ENCODE measurements at regions not wholly inside any gene's neighbourhood (a gene's known extent, or its start where the extent isn't known, plus 50 kb on each side); places are given as distances from the start of the nearest gene placed in this dataset.

DNA sequence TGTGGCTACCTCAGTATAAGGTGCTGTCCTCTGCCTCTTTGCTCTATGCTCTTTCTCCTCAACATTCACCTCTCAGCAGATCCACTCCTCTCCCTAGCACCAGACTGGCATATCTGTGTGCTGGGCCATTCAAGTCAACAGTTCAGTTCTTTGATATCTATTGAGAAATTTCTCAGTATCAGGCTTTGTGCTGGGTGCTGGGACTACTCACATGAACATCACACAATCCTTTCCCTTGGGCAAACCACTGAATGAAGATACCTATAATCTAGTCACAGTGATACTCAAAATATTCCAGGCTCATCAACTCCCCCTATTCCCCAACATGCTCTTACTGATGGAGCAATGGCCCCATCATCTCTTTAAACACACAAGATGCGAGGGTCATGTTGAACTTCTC is 120.8 kb downstream of the RPL22L1 start:
- DNase-seq = no peak
- WGBS, 2 donors = 87 to 91% methylated on average over 1 of the region's 1 CpG
- H3K27me3 ChIP-seq (ENCODE audit: control insufficient read depth in 3 of 3, insufficient read depth in 3 of 3, low read length in 2 of 3) = no peaks in the 10 kb centered on the region

DNA sequence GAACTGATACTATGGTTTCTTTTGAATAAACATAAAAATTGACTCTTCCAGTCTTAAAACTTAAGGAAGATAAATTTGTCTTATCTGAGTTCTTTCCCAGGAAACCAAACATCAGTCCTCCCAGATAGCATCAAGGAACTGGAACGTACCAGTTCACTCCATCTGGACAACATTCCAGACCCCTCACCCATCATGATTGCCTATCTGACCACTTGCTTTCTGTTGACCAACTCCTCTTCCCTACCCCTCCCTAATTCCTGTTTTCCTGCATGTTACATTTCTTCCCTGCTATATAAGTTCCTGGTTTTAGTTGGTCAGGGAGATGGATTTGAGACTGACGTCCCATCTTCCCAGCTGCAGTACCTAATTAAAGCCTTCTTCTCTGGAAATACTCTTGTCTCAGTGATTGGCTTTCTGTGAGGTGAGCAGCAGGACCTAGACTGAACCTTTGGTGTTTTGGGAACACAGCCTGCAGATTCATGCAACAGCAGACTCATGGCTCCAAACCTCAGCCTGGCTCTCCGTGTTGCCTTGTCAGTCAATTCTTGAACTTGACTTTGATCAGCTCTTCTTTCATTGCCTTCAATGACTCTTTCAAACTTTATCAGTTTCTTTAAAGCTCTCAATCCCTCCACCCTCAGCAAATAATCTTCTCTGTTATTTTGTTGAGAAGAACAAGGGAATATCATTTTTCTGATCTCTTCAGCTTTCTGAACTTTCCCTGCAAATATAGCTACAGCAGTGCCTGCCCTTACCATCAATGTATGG is 123.6 kb downstream of the RPL22L1 start:
- WGBS, 2 donors = 79 to 82% methylated on average over 3 of the region's 3 CpGs
- ATAC-seq (ENCODE audit: insufficient read depth, low FRiP score) (no peak), DNase-seq (no peak)
- Histone ChIP-seq H3K36me3 (ENCODE audit: control insufficient read depth in 4 of 4, insufficient read depth in 4 of 4, low read length in 4 of 4) (no peaks in the 10 kb centered on the region), H3K9me3 (ENCODE audit: control insufficient read depth in 4 of 4, insufficient read depth in 3 of 4, low read length in 3 of 4) (peaks cover 0 to 2% (median under 1%) of the 10 kb centered on the region in 4 donors), H3K27me3 (ENCODE audit: control insufficient read depth in 3 of 3, insufficient read depth in 3 of 3, low read length in 2 of 3) (no peaks in the 10 kb centered on the region), H3K27ac (ENCODE audit: low read depth in 1 of 2, low read length in 1 of 2) (no peak overlapping the region), H3K9ac (ENCODE audit: insufficient read depth in 1 of 2, low read length in 2 of 2) (no peak overlapping the region), H3K4me1 (ENCODE audit: control insufficient read depth in 5 of 5, insufficient read depth in 5 of 5, low read length in 5 of 5) (peaks cover 0 to 4% (median 0%) of the 10 kb centered on the region in 5 donors), H3K4me3 (no peak overlapping the region)
- TF ChIP-seq, protein P1, sequence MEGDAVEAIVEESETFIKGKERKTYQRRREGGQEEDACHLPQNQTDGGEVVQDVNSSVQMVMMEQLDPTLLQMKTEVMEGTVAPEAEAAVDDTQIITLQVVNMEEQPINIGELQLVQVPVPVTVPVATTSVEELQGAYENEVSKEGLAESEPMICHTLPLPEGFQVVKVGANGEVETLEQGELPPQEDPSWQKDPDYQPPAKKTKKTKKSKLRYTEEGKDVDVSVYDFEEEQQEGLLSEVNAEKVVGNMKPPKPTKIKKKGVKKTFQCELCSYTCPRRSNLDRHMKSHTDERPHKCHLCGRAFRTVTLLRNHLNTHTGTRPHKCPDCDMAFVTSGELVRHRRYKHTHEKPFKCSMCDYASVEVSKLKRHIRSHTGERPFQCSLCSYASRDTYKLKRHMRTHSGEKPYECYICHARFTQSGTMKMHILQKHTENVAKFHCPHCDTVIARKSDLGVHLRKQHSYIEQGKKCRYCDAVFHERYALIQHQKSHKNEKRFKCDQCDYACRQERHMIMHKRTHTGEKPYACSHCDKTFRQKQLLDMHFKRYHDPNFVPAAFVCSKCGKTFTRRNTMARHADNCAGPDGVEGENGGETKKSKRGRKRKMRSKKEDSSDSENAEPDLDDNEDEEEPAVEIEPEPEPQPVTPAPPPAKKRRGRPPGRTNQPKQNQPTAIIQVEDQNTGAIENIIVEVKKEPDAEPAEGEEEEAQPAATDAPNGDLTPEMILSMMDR (IDR thresholded peaks at IDR 0.05; ENCODE audit: control extremely low read depth, extremely low read depth) = no peak

More for the DNA sequence above, 120.8 kb downstream of the RPL22L1 start:
- H3K36me3 ChIP-seq (ENCODE audit: control insufficient read depth in 4 of 4, insufficient read depth in 4 of 4, low read length in 4 of 4) = no peaks in the 10 kb centered on the region
- no peak overlapping the region for H3K4me3 ChIP-seq
- H3K9me3 ChIP-seq (ENCODE audit: control insufficient read depth in 4 of 4, insufficient read depth in 3 of 4, low read length in 3 of 4) = peaks cover 0 to 2% (median under 1%) of the 10 kb centered on the region in 4 donors
- H3K9ac ChIP-seq (ENCODE audit: insufficient read depth in 1 of 2, low read length in 2 of 2) = no peak overlapping the region
- H3K27ac ChIP-seq (ENCODE audit: low read depth in 1 of 2, low read length in 1 of 2) = no peak overlapping the region
- TF ChIP-seq, protein P1 (IDR thresholded peaks at IDR 0.05; ENCODE audit: control extremely low read depth, extremely low read depth) = no peak
- H3K4me1 ChIP-seq (ENCODE audit: control insufficient read depth in 5 of 5, insufficient read depth in 5 of 5, low read length in 5 of 5) = peaks cover 0 to 10% (median 0%) of the 10 kb centered on the region in 5 donors
- ATAC-seq (ENCODE audit: insufficient read depth, low FRiP score) = no peak

DNA sequence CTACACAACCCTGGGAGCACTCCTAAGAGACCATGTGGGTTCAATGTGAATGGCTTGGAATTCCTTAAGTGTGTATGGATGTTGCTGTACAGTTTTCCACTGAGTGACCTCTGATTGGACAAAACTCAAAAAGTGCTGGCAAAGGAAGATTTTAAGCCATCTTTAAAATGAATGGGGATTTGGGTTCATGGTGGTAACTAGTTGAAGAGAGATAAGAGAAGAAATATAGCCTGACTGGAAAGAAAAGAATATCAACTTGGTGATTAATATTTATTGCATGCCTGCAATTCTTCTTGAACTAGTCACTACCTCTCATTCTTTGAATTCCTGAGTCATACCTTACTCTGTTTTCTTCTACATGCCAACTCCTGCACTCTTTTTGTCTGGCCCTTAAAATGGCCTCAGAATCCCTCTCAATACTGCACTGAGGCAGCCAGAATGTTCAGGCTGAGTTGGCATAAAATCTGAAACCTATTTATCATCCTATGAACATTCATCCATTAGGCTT is 124.7 kb downstream of the RPL22L1 start:
- Histone ChIP-seq H3K4me1 (ENCODE audit: control insufficient read depth in 5 of 5, insufficient read depth in 5 of 5, low read length in 5 of 5) (no peaks in the 10 kb centered on the region), H3K27me3 (ENCODE audit: control insufficient read depth in 3 of 3, insufficient read depth in 3 of 3, low read length in 2 of 3) (no peaks in the 10 kb centered on the region), H3K9ac (ENCODE audit: insufficient read depth in 1 of 2, low read length in 2 of 2) (no peak overlapping the region), H3K36me3 (ENCODE audit: control insufficient read depth in 4 of 4, insufficient read depth in 4 of 4, low read length in 4 of 4) (no peaks in the 10 kb centered on the region), H3K27ac (ENCODE audit: low read depth in 1 of 2, low read length in 1 of 2) (no peak overlapping the region), H3K4me3 (no peak overlapping the region), H3K9me3 (ENCODE audit: control insufficient read depth in 4 of 4, insufficient read depth in 3 of 4, low read length in 3 of 4) (peaks cover 0 to 2% (median under 1%) of the 10 kb centered on the region in 4 donors)
- TF ChIP-seq, protein P1 (IDR thresholded peaks at IDR 0.05; ENCODE audit: control extremely low read depth, extremely low read depth) = no peak
- DNase-seq (peak in 1 of 3 donors; percentile 53), ATAC-seq (ENCODE audit: insufficient read depth, low FRiP score) (no peak)
